Mesendoderm (in vitro differentiated cells): ENCODE measurements at regions not wholly inside any gene's neighbourhood (a gene's known extent, or its start where the extent isn't known, plus 50 kb on each side); places are given as distances from the start of the nearest gene placed in this dataset.

Experiments
- DNase-seq: peaks from one replicate; pipeline ENCODE4 v3.0.0; 2013
- H2AK5ac ChIP-seq: 2 replicates; pipeline ENCODE4 v1.6.1; 2013; ENCODE audit warnings: low read length, inconsistent platforms
- H2BK120ac ChIP-seq: 2 replicates; pipeline ENCODE4 v1.6.1; 2013; ENCODE audit warnings: low read depth, mild to moderate bottlenecking, low read length, moderate library complexity, mixed read lengths
- H2BK15ac ChIP-seq: replicated peaks from 2 replicates; pipeline ENCODE4 v1.6.1; 2013; ENCODE audit warnings: low read depth, mild to moderate bottlenecking, moderate library complexity
- H2BK5ac ChIP-seq: 2 replicates; pipeline ENCODE4 v1.6.1; 2013; ENCODE audit warnings: low read length, inconsistent platforms
- H3K18ac ChIP-seq: 2 replicates; pipeline ENCODE4 v1.6.1; 2013; ENCODE audit warnings: mild to moderate bottlenecking, low read length, mixed read lengths
- H3K23ac ChIP-seq: one replicate; pipeline ENCODE4 v1.6.1; 2013; ENCODE audit warnings: low read length
- H3K27ac ChIP-seq: 2 replicates; pipeline ENCODE4 v1.5.1; 2013; ENCODE audit warnings: low read depth, mild to moderate bottlenecking, inconsistent platforms, low read length, moderate library complexity
- H3K27me3 ChIP-seq: 2 replicates; pipeline ENCODE4 v1.6.1; 2013; ENCODE audit warnings: low read length, control low read depth, mild to moderate bottlenecking, inconsistent platforms; ENCODE audit not compliant: insufficient read depth, poor library complexity
- H3K36me3 ChIP-seq: 2 replicates; pipeline ENCODE4 v1.6.1; 2013; ENCODE audit warnings: low read length, inconsistent platforms; ENCODE audit not compliant: control insufficient read depth, insufficient read depth
- H3K4ac ChIP-seq: one replicate; pipeline ENCODE4 v1.6.1; 2013; ENCODE audit warnings: low read depth, mild to moderate bottlenecking, low read length, moderate library complexity
- H3K4me1 ChIP-seq: 2 replicates; pipeline ENCODE4 v1.6.1; 2013; ENCODE audit warnings: low read depth, low read length, inconsistent platforms; ENCODE audit not compliant: control insufficient read depth
- H3K4me2 ChIP-seq: 2 replicates; pipeline ENCODE4 v1.6.1; 2013; ENCODE audit warnings: low read length
- H3K4me3 ChIP-seq: 2 replicates; pipeline ENCODE4 v1.5.1; 2013; ENCODE audit warnings: mild to moderate bottlenecking, low read length
- H3K56ac ChIP-seq: one replicate; pipeline ENCODE4 v1.6.1; 2013; ENCODE audit warnings: low read length
- H3K79me1 ChIP-seq: 2 replicates; pipeline ENCODE4 v1.6.1; 2013; ENCODE audit warnings: low read length, inconsistent platforms
- H3K79me2 ChIP-seq: 2 replicates; pipeline ENCODE4 v1.6.1; 2013; ENCODE audit warnings: mild to moderate bottlenecking, low read length; ENCODE audit not compliant: control insufficient read depth, insufficient read depth
- H3K9ac ChIP-seq: 2 replicates; pipeline ENCODE4 v1.6.1; 2013; ENCODE audit warnings: low read length, inconsistent platforms
- H4K5ac ChIP-seq: one replicate; pipeline ENCODE4 v1.6.1; 2013; ENCODE audit warnings: low read length
- H4K8ac ChIP-seq: one replicate; pipeline ENCODE4 v1.6.1; 2013; ENCODE audit warnings: low read depth, mild to moderate bottlenecking, control low read depth, low read length, moderate library complexity
- WGBS: extraction: QIAGEN DNeasy Blood & Tissue Kit; methylation state at CpG from one replicate; pipeline ENCODE4 v1.1.7; 2013; ENCODE audit warnings: low lambda C conversion rate, missing lambda C conversion rate; ENCODE audit not compliant: insufficient coverage; ENCODE audit errors: extremely low coverage; 5-methylcytosine and 5-hydroxymethylcytosine counted together

DNA sequence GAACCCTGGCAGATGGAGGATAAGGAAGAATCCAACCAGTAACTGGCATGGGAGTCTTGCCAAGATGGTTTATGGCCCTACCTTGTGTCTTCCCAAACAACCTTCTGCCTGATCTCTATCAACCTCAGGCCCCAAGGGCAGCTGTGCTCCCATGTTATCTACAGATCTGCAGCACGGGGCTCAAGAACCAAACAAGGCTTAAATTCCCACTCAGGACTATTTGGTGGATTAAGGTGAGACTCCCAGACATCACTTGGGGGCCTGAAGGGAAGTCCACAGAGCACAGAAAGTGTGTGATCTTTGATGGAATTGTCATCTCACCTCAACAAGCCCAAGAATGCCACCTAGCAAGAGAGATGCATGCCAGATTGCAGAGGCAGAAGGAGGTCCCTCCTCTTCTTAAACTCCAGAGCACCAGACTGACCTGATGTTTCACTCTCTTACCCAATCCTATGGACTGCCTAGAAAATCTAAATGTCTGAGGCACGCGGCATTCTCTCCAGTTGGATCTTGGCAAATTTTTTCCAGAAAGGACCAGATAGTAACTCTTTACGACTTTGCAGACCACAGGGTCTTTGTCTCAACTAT lies 759.5 kb upstream of the TBX3 start:
- no peak overlapping the region for H2AK5ac ChIP-seq
- H3K4me3 ChIP-seq: no peak overlapping the region
- no peak overlapping the region for H3K27ac ChIP-seq
- no peak overlapping the region for H3K9ac ChIP-seq
- no peak overlapping the region for H3K4me2 ChIP-seq
- H3K18ac ChIP-seq: no peak overlapping the region
- peaks cover under 1% of the 10 kb centered on the region for H3K4me1 ChIP-seq
- DNase-seq: no peak
- H4K8ac ChIP-seq: no peak overlapping the region
- H3K27me3 ChIP-seq: no peaks in the 10 kb centered on the region
- no peaks in the 10 kb centered on the region for H3K36me3 ChIP-seq
- no peak overlapping the region for H3K4ac ChIP-seq
- H3K79me2 ChIP-seq: no peaks in the 10 kb centered on the region
- H2BK5ac ChIP-seq: no peak overlapping the region
- no CpG with 5 or more reads among the region's 4 CpGs for WGBS
- H4K5ac ChIP-seq: no peak overlapping the region
- H3K23ac ChIP-seq: no peak overlapping the region
- H3K79me1 ChIP-seq: no peaks in the 10 kb centered on the region
- no peak overlapping the region for H2BK120ac ChIP-seq
- H2BK15ac ChIP-seq: no peak overlapping the region
- no peak overlapping the region for H3K56ac ChIP-seq

DNA sequence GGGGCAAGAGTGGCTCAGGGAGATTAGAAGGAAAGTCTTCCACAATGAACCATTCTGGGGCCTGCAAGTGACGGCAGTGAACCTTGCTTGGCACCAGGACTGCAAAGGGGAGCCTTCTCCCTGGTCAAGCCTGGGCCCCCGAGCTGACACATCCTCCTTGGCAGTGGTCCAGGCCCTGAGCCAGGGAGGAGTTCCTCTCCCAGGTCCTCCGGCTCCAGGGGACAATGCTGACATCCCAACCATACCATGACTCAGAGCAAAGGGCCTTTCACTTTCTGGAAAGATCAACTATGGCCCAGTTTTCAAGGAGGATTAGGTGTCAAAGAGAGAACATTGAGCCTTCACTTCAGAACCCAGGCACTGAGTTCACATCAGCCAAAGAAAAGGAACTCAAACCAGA lies 756.5 kb upstream of the TBX3 start:
- no CpG with 5 or more reads among the region's 3 CpGs for WGBS
- Histone ChIP-seq H3K27me3 (no peaks in the 10 kb centered on the region), H3K4me3 (no peak overlapping the region), H2BK120ac (no peak overlapping the region), H2BK15ac (no peak overlapping the region), H3K4ac (no peak overlapping the region), H4K5ac (no peak overlapping the region), H4K8ac (no peak overlapping the region), H3K27ac (no peak overlapping the region), H3K79me2 (no peaks in the 10 kb centered on the region), H3K23ac (no peak overlapping the region), H3K4me1 (no peaks in the 10 kb centered on the region), H3K36me3 (no peaks in the 10 kb centered on the region), H2AK5ac (no peak overlapping the region), H3K79me1 (no peaks in the 10 kb centered on the region), H2BK5ac (no peak overlapping the region), H3K18ac (no peak overlapping the region), H3K4me2 (no peak overlapping the region), H3K9ac (no peak overlapping the region), H3K56ac (no peak overlapping the region)
- DNase-seq: no peak

DNA sequence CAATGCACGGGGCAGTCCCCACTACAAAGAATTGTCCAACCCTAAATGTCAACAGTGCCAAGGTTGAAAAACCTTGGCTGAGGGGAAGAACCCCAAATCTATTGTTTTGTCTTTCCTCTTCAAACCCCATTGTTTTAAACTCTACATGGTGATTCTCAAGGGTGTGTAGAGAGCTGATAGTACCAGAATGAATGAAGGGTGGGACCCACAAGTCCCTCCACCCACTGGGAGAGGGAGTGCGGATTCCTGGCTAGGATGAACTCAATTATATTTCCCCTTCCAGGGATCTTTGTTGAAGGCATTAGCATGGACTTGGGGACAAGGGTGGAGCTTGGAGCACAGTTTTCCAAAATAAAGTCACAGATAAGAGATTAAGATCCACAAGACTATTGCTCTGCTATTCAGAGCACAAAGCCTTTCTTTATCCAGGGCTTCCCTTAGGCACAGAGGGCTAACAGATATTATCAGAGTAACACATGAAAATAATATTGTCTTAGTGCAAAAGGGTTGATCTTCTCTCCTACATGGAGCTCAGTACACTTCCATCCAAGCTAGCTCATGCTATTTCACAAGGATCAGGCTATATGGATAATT lies 755.1 kb upstream of the TBX3 start:
- no peaks in the 10 kb centered on the region for H3K36me3 ChIP-seq
- no peak overlapping the region for H2BK15ac ChIP-seq
- H2AK5ac ChIP-seq: no peak overlapping the region
- H3K27ac ChIP-seq: no peak overlapping the region
- no peak overlapping the region for H3K9ac ChIP-seq
- H2BK120ac ChIP-seq: no peak overlapping the region
- H3K23ac ChIP-seq: no peak overlapping the region
- no peaks in the 10 kb centered on the region for H3K79me1 ChIP-seq
- DNase-seq: no peak
- H3K4me1 ChIP-seq: no peaks in the 10 kb centered on the region
- WGBS: no CpG with 5 or more reads among the region's 2 CpGs
- no peaks in the 10 kb centered on the region for H3K27me3 ChIP-seq
- H3K18ac ChIP-seq: no peak overlapping the region
- no peak overlapping the region for H4K8ac ChIP-seq
- H2BK5ac ChIP-seq: no peak overlapping the region
- H3K4me2 ChIP-seq: no peak overlapping the region
- no peak overlapping the region for H3K4me3 ChIP-seq
- H3K56ac ChIP-seq: no peak overlapping the region
- H3K4ac ChIP-seq: no peak overlapping the region
- no peak overlapping the region for H4K5ac ChIP-seq
- no peaks in the 10 kb centered on the region for H3K79me2 ChIP-seq

DNA sequence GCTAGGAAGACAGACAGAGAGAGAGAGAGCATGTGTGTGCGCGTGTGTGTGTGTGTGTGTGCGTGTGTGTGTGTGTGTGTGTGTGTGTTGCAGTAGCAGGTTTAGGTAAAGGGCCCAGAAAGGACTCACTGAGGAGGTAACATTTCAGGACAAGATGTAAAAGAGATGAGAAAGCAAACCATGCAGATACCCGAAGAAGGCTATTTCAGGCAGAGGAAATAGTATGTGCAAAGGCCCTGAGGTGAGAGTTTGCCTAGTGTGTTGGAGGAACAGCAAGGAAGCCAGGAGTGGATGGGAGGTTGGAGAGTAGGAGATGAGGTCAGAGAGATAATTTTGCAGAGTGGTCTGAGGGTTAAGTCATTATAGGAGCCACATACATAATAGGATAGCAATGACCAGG lies 754.3 kb upstream of the TBX3 start:
- Histone ChIP-seq H3K27me3 (no peaks in the 10 kb centered on the region), H3K18ac (no peak overlapping the region), H3K56ac (no peak overlapping the region), H2BK5ac (no peak overlapping the region), H3K23ac (no peak overlapping the region), H3K36me3 (no peaks in the 10 kb centered on the region), H3K4me3 (no peak overlapping the region), H3K79me1 (no peaks in the 10 kb centered on the region), H3K4me2 (no peak overlapping the region), H3K79me2 (no peaks in the 10 kb centered on the region), H3K4ac (no peak overlapping the region), H4K8ac (no peak overlapping the region), H3K4me1 (no peaks in the 10 kb centered on the region), H3K9ac (no peak overlapping the region), H4K5ac (no peak overlapping the region), H2BK120ac (no peak overlapping the region), H2BK15ac (no peak overlapping the region), H3K27ac (no peak overlapping the region), H2AK5ac (no peak overlapping the region)
- no CpG with 5 or more reads among the region's 4 CpGs for WGBS
- DNase-seq: no peak

DNA sequence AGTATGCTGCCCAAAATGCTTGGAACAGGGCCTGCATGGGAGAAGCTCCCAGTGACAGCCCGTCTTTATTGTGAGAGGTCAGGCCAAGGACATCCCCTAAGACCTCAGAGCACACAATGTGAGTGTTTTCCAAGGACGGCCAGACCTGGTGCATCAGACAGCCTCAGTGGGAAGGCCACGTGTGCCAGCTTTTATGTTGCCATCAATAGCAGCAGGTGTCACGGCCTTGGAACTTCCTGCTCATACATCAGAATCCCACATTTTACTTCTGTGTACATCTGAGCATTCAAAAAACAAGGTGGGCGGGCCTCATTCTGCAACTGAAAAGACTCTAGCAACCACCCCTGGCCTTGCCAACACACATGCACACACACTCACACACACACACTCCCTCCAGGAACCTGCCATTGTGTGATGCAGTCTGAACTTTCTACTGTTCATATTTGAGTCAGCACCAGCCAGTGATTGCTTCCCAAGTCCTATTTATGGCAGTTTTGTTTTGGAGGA lies 753.1 kb upstream of the TBX3 start:
- H2BK120ac ChIP-seq: no peak overlapping the region
- H3K9ac ChIP-seq: no peak overlapping the region
- no peak overlapping the region for H4K5ac ChIP-seq
- no peaks in the 10 kb centered on the region for H3K4me1 ChIP-seq
- no peaks in the 10 kb centered on the region for H3K36me3 ChIP-seq
- no peaks in the 10 kb centered on the region for H3K79me2 ChIP-seq
- H2AK5ac ChIP-seq: no peak overlapping the region
- no peak overlapping the region for H2BK5ac ChIP-seq
- H3K4me2 ChIP-seq: no peak overlapping the region
- no peak overlapping the region for H3K27ac ChIP-seq
- no peak overlapping the region for H3K23ac ChIP-seq
- H3K18ac ChIP-seq: no peak overlapping the region
- no peak overlapping the region for H2BK15ac ChIP-seq
- H3K4ac ChIP-seq: no peak overlapping the region
- WGBS: no CpG with 5 or more reads among the region's 5 CpGs
- H3K4me3 ChIP-seq: no peak overlapping the region
- H4K8ac ChIP-seq: no peak overlapping the region
- no peaks in the 10 kb centered on the region for H3K27me3 ChIP-seq
- no peak overlapping the region for H3K56ac ChIP-seq
- no peak for DNase-seq
- H3K79me1 ChIP-seq: no peaks in the 10 kb centered on the region
